ENCODE measurements at regions not wholly inside any gene's neighbourhood (a gene's known extent, or its start where the extent isn't known, plus 50 kb on each side); places are given as distances from the start of the nearest gene placed in this dataset.
"Not testable (repeated sequence)": the region's sequence is repeated elsewhere in the genome, so short reads cannot be mapped to it uniquely, and the experiment has no call there.

GRCh38 chr3:153404157-153404556, 242.1 kb downstream of the RAP2B start:
- Mint-ChIP-seq H3K27me3 (no peaks in the 10 kb centered on the region), H3K9me3 (no peaks in the 10 kb centered on the region), H3K27ac (no peak overlapping the region), H3K4me1 (peaks cover 4 to 16% (median 8%) of the 10 kb centered on the region in 3 donors), H3K36me3 (no peaks in the 10 kb centered on the region), H3K4me3 (no peak overlapping the region)

DNA sequence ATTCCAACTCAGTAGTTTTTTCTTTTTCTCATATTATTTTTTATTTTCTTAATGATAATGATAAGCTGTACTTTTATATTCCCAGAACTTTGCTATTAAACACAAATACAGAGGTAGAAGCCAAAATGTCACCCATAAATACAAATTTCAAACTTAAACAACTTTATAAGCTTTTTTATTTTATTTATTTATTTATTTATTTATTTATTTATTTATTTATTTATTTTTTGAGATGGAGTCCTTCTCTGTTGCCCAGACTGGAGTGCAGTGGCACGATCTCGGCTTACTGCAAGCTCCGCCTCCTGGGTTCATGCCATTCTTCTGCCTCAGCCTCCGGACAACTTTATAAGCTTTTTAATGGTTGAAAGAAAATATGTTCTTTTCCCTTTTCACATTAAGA, 243.3 kb downstream of the RAP2B start:
- H3K4me3 Mint-ChIP-seq, H3K27me3 Mint-ChIP-seq, H3K9me3 Mint-ChIP-seq, H3K27ac Mint-ChIP-seq, H3K36me3 Mint-ChIP-seq, H3K4me1 Mint-ChIP-seq: not testable (repeated sequence)

DNA sequence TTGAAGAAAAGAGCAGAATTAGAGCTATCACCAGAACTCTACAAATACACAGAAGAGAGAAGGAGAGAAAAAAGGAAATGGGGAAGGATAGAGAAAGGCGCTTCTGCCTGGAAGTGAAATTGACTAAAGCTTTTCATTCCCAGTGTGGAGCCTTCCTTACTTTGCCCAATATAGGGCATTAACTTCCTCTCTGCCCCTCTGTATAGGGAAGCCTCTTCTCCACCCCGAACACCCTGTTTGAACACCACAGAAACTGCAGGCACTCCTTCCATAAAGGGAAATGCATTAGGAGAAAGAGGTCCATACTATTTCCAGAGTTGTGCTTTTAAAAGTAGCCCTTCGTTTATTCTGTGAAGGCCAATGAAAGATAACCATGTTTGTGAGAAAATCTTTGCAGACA, 248.5 kb downstream of the RAP2B start:
- no peaks in the 10 kb centered on the region for H3K36me3 Mint-ChIP-seq
- no peaks in the 10 kb centered on the region for H3K27me3 Mint-ChIP-seq
- H3K9me3 Mint-ChIP-seq, result peaks cover 0 to 4% (median 0%) of the 10 kb centered on the region in 3 donors
- no peak overlapping the region for H3K4me3 Mint-ChIP-seq
- H3K4me1 Mint-ChIP-seq, result peaks cover 0 to 2% (median 0%) of the 10 kb centered on the region in 3 donors
- H3K27ac Mint-ChIP-seq, result no peak overlapping the region

DNA sequence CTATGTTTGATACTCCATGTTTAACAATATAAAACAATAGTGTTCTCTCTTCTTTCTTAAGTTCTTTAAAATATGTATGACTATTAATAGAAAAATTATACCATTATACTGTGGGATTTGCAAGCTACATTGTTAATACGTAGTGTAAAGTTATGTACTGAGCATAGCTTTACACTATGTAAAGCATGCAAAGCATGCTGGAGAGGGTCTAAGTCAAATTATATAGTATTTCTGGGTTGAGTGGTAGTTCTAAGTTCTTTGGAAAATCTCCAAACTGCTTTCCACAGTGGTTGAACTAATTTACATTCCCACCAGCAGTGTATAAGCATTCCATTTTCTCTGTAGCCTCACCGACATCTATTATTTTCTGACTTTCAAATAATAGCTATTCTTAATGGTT, 253.0 kb downstream of the RAP2B start:
- Mint-ChIP-seq H3K27me3 (peaks cover 4% of the 10 kb centered on the region), H3K4me3 (no peak overlapping the region), H3K4me1 (peaks cover 0 to 2% (median 0%) of the 10 kb centered on the region in 3 donors), H3K27ac (no peak overlapping the region), H3K9me3 (peaks cover 6 to 14% (median 9%) of the 10 kb centered on the region in 3 donors), H3K36me3 (no peaks in the 10 kb centered on the region)

GRCh38 chr3:153422314-153422713, 260.3 kb downstream of the RAP2B start:
- Mint-ChIP-seq H3K9me3 (peaks cover 14 to 38% (median 29%) of the 10 kb centered on the region in 3 donors), H3K4me1 (no peaks in the 10 kb centered on the region), H3K36me3 (no peaks in the 10 kb centered on the region), H3K27ac (no peak overlapping the region), H3K27me3 (peaks cover 2% of the 10 kb centered on the region), H3K4me3 (no peak overlapping the region)

DNA sequence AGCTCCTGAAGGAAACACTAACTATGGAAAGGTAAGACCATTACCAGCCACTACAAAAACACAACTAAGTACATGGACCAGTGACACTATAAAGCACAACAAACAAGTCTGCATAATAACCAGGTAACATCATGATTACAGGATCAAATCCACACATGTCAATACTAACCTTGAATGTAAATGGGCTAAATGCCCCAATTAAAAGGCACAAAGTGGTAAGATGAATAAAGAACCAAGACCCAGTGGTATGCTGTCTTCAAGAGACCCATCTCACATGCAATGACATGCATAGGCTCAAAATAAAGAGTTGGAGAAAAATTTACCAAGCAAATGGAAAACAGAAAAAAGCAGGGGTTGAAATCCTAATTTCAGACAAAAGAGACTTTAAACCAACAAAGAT, 261.8 kb downstream of the RAP2B start:
- not testable (repeated sequence) for H3K27me3 Mint-ChIP-seq, H3K27ac Mint-ChIP-seq, H3K4me3 Mint-ChIP-seq, H3K4me1 Mint-ChIP-seq, H3K36me3 Mint-ChIP-seq
- H3K9me3 Mint-ChIP-seq, result peaks cover 12 to 35% (median 28%) of the 10 kb centered on the region in 3 donors

- Mint-ChIP-seq H3K27ac (no peak overlapping the region), H3K36me3 (no peaks in the 10 kb centered on the region), H3K9me3 (peaks cover 5 to 29% (median 19%) of the 10 kb centered on the region in 3 donors), H3K4me3 (no peak overlapping the region), H3K4me1 (no peaks in the 10 kb centered on the region), H3K27me3 (no peaks in the 10 kb centered on the region)
These were observed 264.3 kb downstream of the RAP2B start for GRCh38 chr3:153426344-153426743.

GRCh38 chr3:153426803-153427202, 264.8 kb downstream of the RAP2B start:
- Mint-ChIP-seq H3K4me1 (no peaks in the 10 kb centered on the region), H3K36me3 (no peaks in the 10 kb centered on the region), H3K9me3 (peaks cover 5 to 29% (median 19%) of the 10 kb centered on the region in 3 donors), H3K27me3 (no peaks in the 10 kb centered on the region), H3K27ac (no peak overlapping the region), H3K4me3 (no peak overlapping the region)

GRCh38 chr3:153429821-153430220, 267.8 kb downstream of the RAP2B start:
- no peaks in the 10 kb centered on the region for H3K36me3 Mint-ChIP-seq
- no peaks in the 10 kb centered on the region for H3K4me1 Mint-ChIP-seq
- no peaks in the 10 kb centered on the region for H3K27me3 Mint-ChIP-seq
- no peak overlapping the region for H3K4me3 Mint-ChIP-seq
- H3K9me3 Mint-ChIP-seq, result peaks cover 2 to 6% (median 2%) of the 10 kb centered on the region in 3 donors
- H3K27ac Mint-ChIP-seq, result no peak overlapping the region

- no peak overlapping the region for H3K27ac Mint-ChIP-seq
- no peaks in the 10 kb centered on the region for H3K27me3 Mint-ChIP-seq
- H3K9me3 Mint-ChIP-seq, result peaks cover 0 to 2% (median 2%) of the 10 kb centered on the region in 3 donors
- no peak overlapping the region for H3K4me3 Mint-ChIP-seq
- no peaks in the 10 kb centered on the region for H3K4me1 Mint-ChIP-seq
- no peaks in the 10 kb centered on the region for H3K36me3 Mint-ChIP-seq
These were observed 269.1 kb downstream of the RAP2B start for GRCh38 chr3:153431076-153431475.

- Mint-ChIP-seq H3K9me3 (no peaks in the 10 kb centered on the region), H3K27me3 (peaks cover 3% of the 10 kb centered on the region), H3K36me3 (peaks cover 1% of the 10 kb centered on the region), H3K27ac (no peak overlapping the region), H3K4me1 (peaks cover 0 to 4% (median 3%) of the 10 kb centered on the region in 3 donors), H3K4me3 (no peak overlapping the region)
These were observed 275.6 kb downstream of the RAP2B start for GRCh38 chr3:153437666-153438065.

GRCh38 chr3:153438271-153438670, 276.2 kb downstream of the RAP2B start:
- H3K4me1 Mint-ChIP-seq, result peaks cover 0 to 4% (median 3%) of the 10 kb centered on the region in 3 donors
- H3K9me3 Mint-ChIP-seq, result no peaks in the 10 kb centered on the region
- no peak overlapping the region for H3K4me3 Mint-ChIP-seq
- H3K27ac Mint-ChIP-seq, result no peak overlapping the region
- H3K36me3 Mint-ChIP-seq, result peaks cover 1% of the 10 kb centered on the region
- H3K27me3 Mint-ChIP-seq, result peaks cover 3% of the 10 kb centered on the region

DNA sequence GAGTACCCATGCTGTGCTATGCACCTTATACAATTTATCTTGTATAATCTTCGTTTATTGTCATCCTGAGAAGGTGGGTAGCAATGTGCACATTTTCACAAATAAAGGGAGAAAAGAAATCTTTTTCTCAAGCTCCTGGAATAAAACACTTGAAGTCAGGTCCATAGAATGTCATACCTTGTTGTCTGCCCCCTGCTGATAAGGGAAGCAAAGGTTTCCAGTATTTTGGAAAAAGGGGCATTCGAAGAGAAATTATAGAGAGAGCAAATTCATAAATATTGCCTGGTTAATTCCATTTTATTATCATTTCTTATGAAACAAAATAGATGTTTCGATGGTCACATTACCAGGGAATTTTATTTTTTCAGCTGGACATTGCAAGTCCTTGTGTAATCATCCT, 277.8 kb downstream of the RAP2B start:
- H3K27ac Mint-ChIP-seq, result no peak overlapping the region

GRCh38 chr3:153440311-153440710, 278.3 kb downstream of the RAP2B start:
- Mint-ChIP-seq H3K27me3 (peaks cover 3% of the 10 kb centered on the region), H3K36me3 (peaks cover 1% of the 10 kb centered on the region), H3K9me3 (no peaks in the 10 kb centered on the region), H3K4me1 (peaks cover 0 to 4% (median 3%) of the 10 kb centered on the region in 3 donors), H3K27ac (no peak overlapping the region), H3K4me3 (no peak overlapping the region)

More for the DNA sequence above, 277.8 kb downstream of the RAP2B start:
- Mint-ChIP-seq H3K27me3 (peaks cover 3% of the 10 kb centered on the region), H3K4me1 (peaks cover 0 to 4% (median 3%) of the 10 kb centered on the region in 3 donors), H3K4me3 (no peak overlapping the region), H3K36me3 (peaks cover 1% of the 10 kb centered on the region), H3K9me3 (no peaks in the 10 kb centered on the region)

DNA sequence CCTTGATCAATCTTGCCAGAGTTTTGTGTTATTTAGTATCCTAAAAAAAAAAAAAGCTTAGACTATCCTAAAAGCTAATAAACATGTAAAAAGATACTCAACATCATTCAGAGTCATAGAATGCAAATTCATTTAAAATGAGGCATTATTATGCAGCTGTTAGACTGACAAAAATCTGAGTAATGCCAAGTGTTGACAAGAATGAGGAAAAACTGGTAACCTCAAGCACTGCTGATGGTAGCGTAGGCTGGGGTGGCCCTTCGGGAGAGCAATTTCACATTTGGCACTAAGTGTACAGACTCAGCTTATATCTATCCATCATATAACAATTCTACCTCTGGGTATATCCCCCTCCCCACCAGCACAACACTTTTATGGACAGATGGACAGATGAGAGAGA, 280.4 kb downstream of the RAP2B start:
- Mint-ChIP-seq H3K27ac (no peak overlapping the region), H3K4me3 (no peak overlapping the region), H3K27me3 (peaks cover 3% of the 10 kb centered on the region), H3K36me3 (peaks cover 1% of the 10 kb centered on the region), H3K4me1 (peaks cover 0 to 4% (median 3%) of the 10 kb centered on the region in 3 donors), H3K9me3 (no peaks in the 10 kb centered on the region)

- Mint-ChIP-seq H3K4me1 (peaks cover 0 to 4% (median 0%) of the 10 kb centered on the region in 3 donors), H3K27me3 (peaks cover 3% of the 10 kb centered on the region), H3K27ac (no peak overlapping the region), H3K36me3 (peaks cover 1% of the 10 kb centered on the region), H3K9me3 (no peaks in the 10 kb centered on the region), H3K4me3 (no peak overlapping the region)
These were observed 280.9 kb downstream of the RAP2B start for GRCh38 chr3:153442799-153443487.

Data from IgD-negative memory B cell (primary cell).